HUES64 (cell line): ENCODE measurements at regions not wholly inside any gene's neighbourhood (a gene's known extent, or its start where the extent isn't known, plus 50 kb on each side); places are given as distances from the start of the nearest gene placed in this dataset.

Experiments
- H3K27ac ChIP-seq: 2 replicates; pipeline ENCODE4 v1.7.0; 2013; ENCODE audit warnings: low read depth, low read length, inconsistent platforms
- H3K27me3 ChIP-seq: 2 replicates; pipeline ENCODE4 v1.6.1; 2013; ENCODE audit warnings: mild to moderate bottlenecking, low read length; ENCODE audit not compliant: insufficient read depth
- H3K36me3 ChIP-seq: 2 replicates; pipeline ENCODE4 v1.6.1; 2013; ENCODE audit warnings: mild to moderate bottlenecking, low read length; ENCODE audit not compliant: insufficient read depth
- H3K4me1 ChIP-seq: 2 replicates; pipeline ENCODE4 v1.6.1; 2013; ENCODE audit warnings: mild to moderate bottlenecking, low read length, moderate library complexity; ENCODE audit not compliant: insufficient read depth
- H3K4me3 ChIP-seq: 2 replicates; pipeline ENCODE4 v1.5.1; 2013; ENCODE audit warnings: mild to moderate bottlenecking, low read length, moderate library complexity
- H3K9ac ChIP-seq: 2 replicates; pipeline ENCODE4 v1.6.1; 2013; ENCODE audit warnings: mild to moderate bottlenecking, low read depth, low read length
- H3K9me3 ChIP-seq: 2 replicates; pipeline ENCODE4 v1.6.1; 2013; ENCODE audit warnings: low read depth, low read length; ENCODE audit not compliant: insufficient read depth
- WGBS: fragments of 150-250, 120-280 bp; methylation state at CpG from one replicate; pipeline ENCODE4 v1.1.7; 2013; ENCODE audit warnings: missing lambda C conversion rate; 5-methylcytosine and 5-hydroxymethylcytosine counted together

DNA sequence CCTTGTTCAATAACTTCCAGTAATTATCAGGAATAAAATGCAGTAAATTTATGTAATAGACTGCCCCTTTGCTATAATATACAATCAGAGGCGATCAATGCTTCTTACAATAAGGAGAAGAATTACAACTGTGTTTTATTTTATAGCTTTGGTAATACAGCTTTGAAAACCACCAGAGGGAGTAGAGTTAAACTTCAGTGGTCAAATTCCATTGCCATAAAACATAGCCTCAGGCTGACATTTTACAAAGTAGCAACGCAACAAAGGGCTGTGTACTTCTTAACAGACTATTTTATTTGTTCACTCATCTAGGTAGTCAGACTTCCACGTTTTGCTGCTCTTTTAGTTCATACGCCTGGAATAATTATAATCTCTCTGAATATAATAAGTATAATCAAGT is 58.5 kb downstream of the TEX13C start:
- Histone ChIP-seq H3K9me3 (no peaks in the 10 kb centered on the region), H3K4me3 (no peak overlapping the region), H3K4me1 (no peaks in the 10 kb centered on the region; the same call in 1 of the 2 replicates), H3K36me3 (no peaks in the 10 kb centered on the region), H3K27me3 (no peaks in the 10 kb centered on the region), H3K27ac (no peak overlapping the region), H3K9ac (no peak overlapping the region)
- 47% methylated on average over 1 of the region's 4 CpGs for WGBS

DNA sequence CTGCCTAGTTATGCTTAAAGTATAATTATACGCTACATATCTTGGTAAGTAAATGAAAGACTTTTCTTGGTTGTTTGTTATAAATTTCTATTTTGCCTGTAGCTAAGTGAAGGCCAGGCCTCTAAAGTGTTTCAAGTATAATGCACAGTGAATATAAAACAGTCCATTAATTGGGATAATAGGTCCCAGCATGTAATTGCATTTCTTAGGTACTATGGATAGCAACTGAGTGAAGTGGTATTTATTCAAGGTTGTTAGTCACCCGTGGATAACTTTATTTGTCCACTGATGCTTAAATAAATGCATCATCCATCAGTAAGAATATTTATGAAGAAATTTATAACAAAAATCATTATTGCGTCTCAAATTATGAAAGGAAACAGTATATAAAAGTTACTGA is 59.1 kb downstream of the TEX13C start:
- no peak overlapping the region for H3K27ac ChIP-seq
- H3K4me3 ChIP-seq = no peak overlapping the region
- no peaks in the 10 kb centered on the region for H3K27me3 ChIP-seq
- H3K36me3 ChIP-seq = no peaks in the 10 kb centered on the region
- H3K4me1 ChIP-seq = no peaks in the 10 kb centered on the region; the same call in 1 of the 2 replicates
- no peak overlapping the region for H3K9ac ChIP-seq
- WGBS = 100% methylated on average over 1 of the region's 3 CpGs
- H3K9me3 ChIP-seq = no peaks in the 10 kb centered on the region

DNA sequence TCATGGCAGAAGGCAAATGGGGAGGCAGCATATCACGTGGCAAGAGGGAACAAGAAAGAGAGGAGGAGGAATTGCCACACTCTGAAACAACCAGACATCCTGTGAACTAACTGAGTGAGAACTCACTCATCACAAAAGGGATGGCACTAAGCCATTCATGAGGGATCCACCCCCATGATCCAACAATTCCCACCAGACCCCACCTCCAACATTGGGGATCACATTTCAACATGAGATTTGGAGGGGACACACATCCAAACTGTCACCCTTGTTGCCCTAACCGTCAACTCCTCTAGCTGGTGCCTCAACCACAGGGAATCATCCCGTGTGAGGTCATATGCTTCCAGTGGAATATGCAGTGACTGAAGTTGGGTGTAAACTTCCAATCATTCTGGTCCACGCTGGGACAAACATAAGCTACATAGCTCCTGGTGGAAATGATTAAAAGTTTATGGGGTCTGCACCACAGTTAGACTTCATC is 62.5 kb downstream of the TEX13C start:
- 41% methylated on average over 3 of the region's 4 CpGs for WGBS
- no peak overlapping the region for H3K27ac ChIP-seq

DNA sequence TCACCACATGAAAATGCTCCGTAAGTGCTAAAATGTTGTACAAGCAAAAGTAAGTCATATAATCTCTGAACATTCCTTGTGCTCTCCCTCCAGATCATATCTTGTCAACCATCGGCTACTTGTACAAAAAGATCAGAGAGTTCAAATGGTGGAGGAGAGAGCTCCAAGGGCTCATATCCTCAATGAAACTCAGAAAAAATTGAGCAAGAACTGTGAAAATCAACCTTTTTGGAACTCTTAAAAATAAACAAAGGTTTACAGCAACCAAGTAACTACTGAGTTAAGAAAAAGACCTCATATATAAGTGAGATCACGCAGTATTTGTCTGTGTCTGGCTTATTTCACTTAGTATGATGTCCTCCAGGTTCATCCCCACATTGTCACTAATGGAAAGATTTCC is 63.2 kb downstream of the TEX13C start:
- WGBS = 100% methylated on average over 1 of the region's 3 CpGs
- Histone ChIP-seq H3K9ac (no peak overlapping the region), H3K4me3 (no peak overlapping the region), H3K4me1 (peaks cover 6% of the 10 kb centered on the region), H3K9me3 (no peaks in the 10 kb centered on the region), H3K27me3 (no peaks in the 10 kb centered on the region), H3K36me3 (peaks cover 31% of the 10 kb centered on the region), H3K27ac (no peak overlapping the region; the same call in 1 of the 2 replicates)

More for the DNA sequence above, 62.5 kb downstream of the TEX13C start:
- Histone ChIP-seq H3K27me3 (no peaks in the 10 kb centered on the region), H3K9ac (no peak overlapping the region), H3K4me1 (no peaks in the 10 kb centered on the region; the same call in 1 of the 2 replicates), H3K9me3 (no peaks in the 10 kb centered on the region), H3K4me3 (no peak overlapping the region), H3K36me3 (peaks cover 24% of the 10 kb centered on the region)

DNA sequence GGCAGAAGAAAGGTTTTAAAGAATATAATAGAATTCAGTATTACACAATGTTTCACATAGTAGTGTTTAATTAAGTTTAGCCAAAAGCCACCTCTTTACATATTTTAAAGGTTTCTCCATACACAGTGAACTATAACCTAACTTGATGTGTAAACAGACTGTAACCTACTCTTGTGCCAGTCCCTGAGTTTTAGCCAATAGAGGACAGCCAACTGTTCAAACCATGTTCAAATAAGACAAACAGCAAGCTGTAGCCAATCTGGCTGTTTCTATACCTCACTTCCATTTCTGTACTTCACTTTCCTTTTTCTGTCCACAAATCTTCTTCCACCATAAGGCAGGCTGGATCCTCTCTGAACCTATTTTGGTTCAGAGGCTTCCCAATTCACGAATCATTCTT is 65.2 kb downstream of the TEX13C start:
- no peaks in the 10 kb centered on the region for H3K9me3 ChIP-seq
- no peaks in the 10 kb centered on the region for H3K27me3 ChIP-seq
- no peak overlapping the region for H3K4me3 ChIP-seq
- peaks cover 43% of the 10 kb centered on the region for H3K36me3 ChIP-seq
- H3K27ac ChIP-seq = no peak overlapping the region
- no peak overlapping the region for H3K9ac ChIP-seq
- WGBS = 100% methylated on average over 1 of the region's 1 CpG
- peaks cover 14% of the 10 kb centered on the region for H3K4me1 ChIP-seq

DNA sequence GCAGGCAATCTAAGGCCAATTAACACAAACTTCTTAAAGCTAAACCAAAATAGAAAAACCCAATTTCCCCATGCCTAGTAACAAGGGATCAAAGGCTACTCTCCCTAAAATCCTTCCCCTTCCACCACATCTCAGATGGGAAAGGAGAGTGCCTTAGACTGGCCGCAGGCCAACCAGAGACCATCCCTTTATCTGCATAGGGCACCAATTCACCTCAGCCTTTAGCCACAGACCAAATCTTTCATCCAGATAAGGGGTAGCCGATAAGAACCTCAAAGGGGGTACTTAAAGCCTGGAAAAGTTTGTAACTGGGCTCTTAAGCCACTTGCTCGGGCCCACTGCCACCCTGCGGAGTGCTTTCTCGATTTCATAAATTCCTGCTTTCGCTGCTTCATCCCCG is 68.3 kb downstream of the TEX13C start:
- WGBS = 55% methylated on average over 7 of the region's 7 CpGs
- H3K27me3 ChIP-seq = no peaks in the 10 kb centered on the region
- peak overlapping the region; percentile 47; the same call in 1 of the 2 replicates for H3K9ac ChIP-seq
- H3K9me3 ChIP-seq = no peaks in the 10 kb centered on the region
- peaks cover 14% of the 10 kb centered on the region for H3K4me1 ChIP-seq
- peak overlapping the region; percentile 37 for H3K4me3 ChIP-seq
- peak overlapping the region; percentile 24; the same call in 1 of the 2 replicates for H3K27ac ChIP-seq
- peaks cover 55% of the 10 kb centered on the region for H3K36me3 ChIP-seq

DNA sequence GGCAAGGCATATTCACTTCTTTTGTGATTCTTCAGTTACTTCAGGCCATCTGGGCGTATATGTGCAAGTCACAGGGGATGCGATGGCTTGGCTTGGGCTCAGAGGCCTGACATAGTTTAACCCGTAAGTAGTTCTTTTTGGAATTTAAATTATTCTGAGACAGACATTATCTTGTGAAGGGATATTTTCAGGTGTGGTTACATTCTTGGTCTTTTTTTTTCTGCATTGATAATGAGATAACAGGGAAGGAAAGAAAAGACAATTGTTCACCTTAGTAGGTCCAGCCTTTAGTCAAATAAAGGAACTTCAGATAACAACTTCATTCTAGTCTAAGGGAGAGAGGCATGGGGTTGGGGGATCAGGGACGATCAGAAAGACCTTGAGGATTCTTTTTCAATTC is 74.8 kb downstream of the TEX13C start:
- H3K9me3 ChIP-seq = no peaks in the 10 kb centered on the region
- peak overlapping the region; percentile 53 for H3K4me3 ChIP-seq
- H3K9ac ChIP-seq = peak overlapping the region; percentile 76
- 5% methylated on average over 3 of the region's 4 CpGs for WGBS
- peaks cover 15% of the 10 kb centered on the region; the same call in 1 of the 2 replicates for H3K36me3 ChIP-seq
- no peaks in the 10 kb centered on the region for H3K27me3 ChIP-seq
- peak overlapping the region; percentile 89 for H3K27ac ChIP-seq
- H3K4me1 ChIP-seq = peaks cover 14% of the 10 kb centered on the region

DNA sequence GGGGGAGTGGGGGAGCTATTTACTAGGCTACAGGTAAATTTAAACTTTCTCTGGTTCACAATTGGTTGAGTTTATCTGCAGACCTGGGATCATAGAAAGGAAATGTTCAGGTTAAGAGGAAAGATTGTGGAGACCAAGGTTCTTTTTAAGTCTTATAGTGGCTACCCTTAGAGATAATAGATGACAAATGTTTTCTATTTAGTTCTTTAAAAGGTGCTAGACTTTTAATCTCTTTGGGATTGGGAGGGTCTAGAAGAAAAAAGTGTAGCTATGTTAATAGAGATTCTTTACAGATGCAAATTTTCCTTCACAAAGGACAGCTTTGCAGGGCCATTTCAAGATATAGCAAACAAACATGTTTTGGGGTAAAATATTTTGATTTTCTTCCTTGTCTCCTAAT is 76.0 kb downstream of the TEX13C start:
- H3K36me3 ChIP-seq = peaks cover 8% of the 10 kb centered on the region; the same call in 1 of the 2 replicates
- H3K27me3 ChIP-seq = no peaks in the 10 kb centered on the region
- peak overlapping the region; percentile 89 for H3K27ac ChIP-seq
- H3K4me3 ChIP-seq = peak overlapping the region; percentile 53
- H3K9ac ChIP-seq = peak overlapping the region; percentile 76
- H3K9me3 ChIP-seq = no peaks in the 10 kb centered on the region
- peaks cover 14% of the 10 kb centered on the region for H3K4me1 ChIP-seq

DNA sequence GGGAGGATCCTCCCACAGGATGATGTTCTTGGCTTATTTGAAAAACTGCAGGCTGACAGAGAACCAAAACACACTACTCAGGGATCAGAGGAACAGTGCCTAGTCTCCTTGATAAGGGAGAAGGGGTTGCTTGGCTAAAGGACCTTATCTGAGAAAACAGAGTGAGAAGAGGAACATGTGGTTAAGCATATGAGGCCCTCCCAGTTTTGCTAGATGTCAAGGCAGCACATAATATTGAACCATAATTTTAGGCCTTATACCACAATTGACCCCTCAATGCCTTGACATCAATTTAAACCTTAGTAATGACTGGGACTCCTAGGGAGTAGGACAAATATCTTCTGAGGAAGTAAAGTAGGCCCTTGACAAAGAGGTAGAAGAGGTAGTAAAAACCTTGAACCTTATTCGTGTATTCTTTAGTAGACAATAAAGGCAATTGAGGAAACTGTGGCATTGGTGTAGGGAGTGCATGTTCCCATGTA is 79.3 kb downstream of the TEX13C start:
- whole genome bisulfite sequencing = 91% methylated on average over 1 of the region's 1 CpG
- no peaks in the 10 kb centered on the region for H3K36me3 ChIP-seq
- H3K9me3 ChIP-seq = no peaks in the 10 kb centered on the region
- no peak overlapping the region for H3K4me3 ChIP-seq
- H3K27ac ChIP-seq = no peak overlapping the region
- no peak overlapping the region for H3K9ac ChIP-seq
- H3K27me3 ChIP-seq = no peaks in the 10 kb centered on the region
- peaks cover 14% of the 10 kb centered on the region for H3K4me1 ChIP-seq

DNA sequence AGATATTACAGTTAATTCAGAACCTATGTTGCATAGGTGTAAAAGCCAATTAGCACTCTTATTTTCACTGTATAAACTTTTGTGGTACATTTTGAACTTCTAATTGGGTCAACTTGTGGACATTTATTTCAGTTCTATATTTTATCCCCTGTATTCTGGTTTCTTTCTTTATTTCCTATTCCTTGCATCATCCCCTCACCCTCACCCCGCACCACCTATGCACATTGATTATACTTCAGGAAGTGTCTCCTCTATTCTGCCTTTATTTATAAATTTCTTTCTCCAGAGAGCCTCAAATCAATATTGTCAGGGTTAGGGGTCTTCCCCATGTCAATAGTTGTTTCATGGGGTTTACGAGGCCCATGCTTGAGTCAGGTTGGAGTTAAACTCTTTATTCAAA is 83.1 kb downstream of the TEX13C start:
- 100% methylated on average over 2 of the region's 2 CpGs for WGBS
- Histone ChIP-seq H3K9ac (no peak overlapping the region), H3K27ac (no peak overlapping the region)

DNA sequence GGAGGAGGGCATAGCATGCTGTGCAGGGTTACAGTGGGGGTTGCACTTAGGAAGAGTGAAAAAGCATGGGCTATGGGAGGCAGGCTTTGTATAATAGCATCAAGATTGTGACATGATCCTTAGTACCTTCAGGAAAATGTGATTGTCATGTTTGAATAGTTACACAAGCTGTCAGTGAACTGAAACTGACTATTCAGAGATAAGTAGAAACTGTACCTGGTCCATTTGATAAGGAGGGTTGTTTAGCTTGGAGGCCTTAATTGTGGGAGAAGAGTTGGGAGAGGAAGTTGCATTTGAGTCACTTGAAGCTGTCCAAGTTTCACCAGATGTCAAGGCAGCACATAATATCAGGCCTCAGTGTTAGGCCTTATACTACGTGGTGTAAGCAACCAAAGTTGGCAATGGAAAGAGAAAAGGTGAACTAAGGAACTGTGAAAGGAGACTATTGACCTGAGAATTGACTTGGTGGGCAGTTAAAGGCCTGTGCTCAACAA is 85.0 kb downstream of the TEX13C start:
- 94% methylated on average over 1 of the region's 1 CpG for whole genome bisulfite sequencing
- Histone ChIP-seq H3K4me1 (no peaks in the 10 kb centered on the region; the same call in 1 of the 2 replicates), H3K27ac (no peak overlapping the region), H3K9me3 (no peaks in the 10 kb centered on the region), H3K27me3 (no peaks in the 10 kb centered on the region), H3K4me3 (no peak overlapping the region), H3K36me3 (no peaks in the 10 kb centered on the region), H3K9ac (no peak overlapping the region)

More for the DNA sequence above, 83.1 kb downstream of the TEX13C start:
- no peaks in the 10 kb centered on the region for H3K9me3 ChIP-seq
- no peaks in the 10 kb centered on the region for H3K27me3 ChIP-seq
- no peaks in the 10 kb centered on the region; the same call in 1 of the 2 replicates for H3K4me1 ChIP-seq
- H3K4me3 ChIP-seq = no peak overlapping the region
- H3K36me3 ChIP-seq = no peaks in the 10 kb centered on the region
